Esophagus muscularis mucosa (tissue), 3 donors: ENCODE measurements at regions not wholly inside any gene's neighbourhood (a gene's known extent, or its start where the extent isn't known, plus 50 kb on each side); places are given as distances from the start of the nearest gene placed in this dataset.

Experiments used
- CTCF ChIP-seq, 3 experiments: fragments of 200-600 bp in 2 of 3; fragments of 450-650 bp in 1 of 3; sonication (generic) in 2 of 3; IDR thresholded peaks; one replicate each; pipeline ENCODE4 v1.5.1; 2017 to 2019; ENCODE audit warnings: antibody characterized with exemption in 3 of 3, mild to moderate bottlenecking in 2 of 3, moderate library complexity in 1 of 3
- POLR2A ChIP-seq: fragments of 450-650 bp; IDR thresholded peaks from one replicate; pipeline ENCODE4 v1.6.1; 2017; ENCODE audit warnings: antibody characterized with exemption, moderate library complexity, mild to moderate bottlenecking, low read depth
- POLR2AphosphoS5 ChIP-seq, 2 donors: sonication (generic); formaldehyde crosslinking; IDR thresholded peaks; one replicate each; pipeline ENCODE4 v1.6.1; 2017; ENCODE audit warnings: antibody characterized with exemption in 2 of 2

DNA sequence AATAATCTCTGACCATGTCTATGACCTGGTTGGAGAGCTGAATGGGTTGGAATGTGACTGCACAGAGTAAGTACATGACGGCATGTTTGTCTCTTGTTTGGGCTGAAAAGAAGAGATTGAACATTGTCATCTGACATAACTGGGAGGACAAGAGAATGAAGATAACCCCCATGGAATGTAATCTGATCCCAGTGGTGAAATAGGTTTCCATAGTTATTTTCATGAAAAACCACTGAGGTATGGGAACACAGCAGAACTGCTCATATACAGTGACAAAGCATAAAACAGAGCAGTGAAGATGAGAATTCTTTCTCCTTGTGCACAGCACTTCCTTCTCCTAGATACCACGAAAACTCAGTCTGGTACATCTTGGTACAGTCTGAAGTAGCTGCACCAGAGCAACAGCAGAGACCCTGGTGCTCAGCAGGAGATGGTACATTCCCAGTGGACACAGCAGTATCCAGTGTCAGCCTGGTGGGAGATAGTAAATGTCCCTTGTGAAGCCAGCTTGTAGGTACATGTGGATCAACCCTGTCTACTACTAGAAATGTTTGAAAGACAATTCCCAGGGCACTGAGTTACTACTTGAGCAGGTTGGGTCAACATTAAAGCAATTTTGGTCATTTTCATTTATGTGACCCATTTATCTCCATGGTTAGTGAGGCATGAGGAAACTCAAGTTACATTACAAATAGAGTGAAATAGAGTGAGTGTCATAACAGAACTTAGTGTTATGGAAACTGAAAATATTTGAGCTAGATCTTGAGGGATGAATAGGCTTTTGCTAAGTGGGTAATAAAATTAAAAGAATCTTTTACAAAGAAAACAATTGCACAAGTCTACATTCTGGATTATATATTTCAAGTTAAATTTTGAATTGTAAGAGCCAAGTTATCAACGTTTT is 178.3 kb downstream of the SUCNR1 start:
- TF ChIP-seq POLR2A (no peak), CTCF (IDR thresholded peaks at IDR 0.05) (no peak), POLR2AphosphoS5 (IDR thresholded peaks at IDR 0.05) (no peak)
